Adrenal gland (tissue), 9 donors: ENCODE measurements at regions not wholly inside any gene's neighbourhood (a gene's known extent, or its start where the extent isn't known, plus 50 kb on each side); places are given as distances from the start of the nearest gene placed in this dataset.
"Not testable (repeated sequence)": the region's sequence is repeated elsewhere in the genome, so short reads cannot be mapped to it uniquely, and the experiment has no call there.

Experiments
- DNase-seq, 7 donors: peaks; one replicate each; pipeline ENCODE4 v3.0.0-alpha.2; 2019 to 2020
- H3K27ac ChIP-seq, 5 donors: fragments of 200-600 bp; sonication (generic) in 4 of 5; 1 replicate in 3 of 5; 2 replicates in 2 of 5; pipeline versions ENCODE4 v1.5.1 to v1.8.0; 2016 to 2020; ENCODE audit warnings: mild to moderate bottlenecking in 1 of 5
- H3K27me3 ChIP-seq: fragments of 200-600 bp; 2 replicates; pipeline ENCODE4 v1.8.0; 2021
- H3K36me3 ChIP-seq, 2 donors: fragments of 200-600 bp; replicated peaks in 1 of 2; 1 replicate in 1 of 2; 2 replicates in 1 of 2; pipeline versions ENCODE4 v1.5.1 to v1.8.0; 2018 to 2022
- H3K4me1 ChIP-seq, 2 donors: fragments of 200-600 bp; replicated peaks in 1 of 2; 1 replicate in 1 of 2; 2 replicates in 1 of 2; pipeline versions ENCODE4 v1.5.1 to v1.8.0; 2018 to 2021
- H3K4me3 ChIP-seq, 4 donors: fragments of 200-600 bp; sonication (generic) in 3 of 4; one replicate each; pipeline ENCODE4 v1.5.1; 2016 to 2018
- H3K9me3 ChIP-seq, 3 donors: fragments of 200-600 bp; sonication (generic) in 1 of 3; replicated peaks in 1 of 3; 1 replicate in 2 of 3; 2 replicates in 1 of 3; pipeline versions ENCODE4 v1.5.1 to v1.8.0; 2016 to 2021
- POLR2A ChIP-seq, 2 donors: fragments of 450-650 bp; IDR thresholded peaks; one replicate each; pipeline ENCODE4 v1.6.1; 2017; ENCODE audit warnings: antibody characterized with exemption in 2 of 2, mild to moderate bottlenecking in 2 of 2, moderate library complexity in 1 of 2
- WGBS, 4 donors: extraction: QIAGEN DNeasy Blood & Tissue Kit in 2 of 4; methylation state at CpG; one replicate each; pipeline versions ENCODE4 v1.1.5 to v1.1.7; 2013 to 2017; 5-methylcytosine and 5-hydroxymethylcytosine counted together
- intact Hi-C, 2 donors: fragments of 100-400 bp; cut with DNase I; formaldehyde crosslinking; loops; one replicate each; pipeline versions ENCODE4 v1.14.1 to v1.15.0; 2022 to 2023
- TF ChIP-seq, protein P1 (sequence below), 6 experiments: fragments of 450-650 bp in 4 of 6; fragments of 200-600 bp in 2 of 6; sonication (generic) in 1 of 6; IDR thresholded peaks; 1 replicate in 5 of 6; 2 replicates in 1 of 6; pipeline versions ENCODE4 v1.5.1 to v1.8.0; 2016 to 2021; ENCODE audit warnings: antibody characterized with exemption in 6 of 6, mild to moderate bottlenecking in 2 of 6, moderate library complexity in 1 of 6
- donor health status: healthy with polysubstance abuse.
- donor health status: Bipolar disorder and iron deficiency.
- donor health status: DM: yes; HTN: yes; CAD: no.
- donor health status: DM: no; HTN: no; CAD: no.
- donor health status: DM: no; HTN: no; CAD: no.

DNA sequence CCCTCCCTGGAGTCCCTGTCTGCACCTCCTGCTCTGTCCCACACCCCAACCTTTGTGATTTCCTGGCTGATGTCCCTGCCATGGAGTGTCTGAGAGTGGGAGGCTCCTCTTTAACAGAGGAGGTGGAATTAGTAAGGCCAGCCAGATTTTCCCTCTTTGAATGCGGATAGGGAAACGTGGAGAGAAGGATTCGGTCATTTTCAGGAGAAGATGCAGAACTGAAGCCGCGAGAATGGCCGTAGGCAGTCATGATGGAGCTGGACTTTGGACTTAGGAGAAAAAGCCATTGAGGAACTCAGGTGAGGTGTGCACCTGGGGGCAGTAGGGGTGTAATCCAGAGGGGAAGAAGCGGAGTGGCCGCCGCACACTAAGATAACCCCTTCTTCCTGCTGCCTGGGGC lies 138.1 kb upstream of the ATP10A start:
- no peaks in the 10 kb centered on the region for H3K27me3 ChIP-seq
- no peaks in the 10 kb centered on the region for H3K9me3 ChIP-seq
- H3K4me1 ChIP-seq = no peaks in the 10 kb centered on the region
- 87 to 94% (median 91%) methylated on average over 9 of the region's 9 CpGs for WGBS, 4 donors
- intact Hi-C loops = no loop called here
- H3K4me3 ChIP-seq = no peak overlapping the region
- DNase-seq = peak in 1 of 7 donors; percentile 23
- H3K27ac ChIP-seq = no peak overlapping the region
- TF ChIP-seq, protein P1, sequence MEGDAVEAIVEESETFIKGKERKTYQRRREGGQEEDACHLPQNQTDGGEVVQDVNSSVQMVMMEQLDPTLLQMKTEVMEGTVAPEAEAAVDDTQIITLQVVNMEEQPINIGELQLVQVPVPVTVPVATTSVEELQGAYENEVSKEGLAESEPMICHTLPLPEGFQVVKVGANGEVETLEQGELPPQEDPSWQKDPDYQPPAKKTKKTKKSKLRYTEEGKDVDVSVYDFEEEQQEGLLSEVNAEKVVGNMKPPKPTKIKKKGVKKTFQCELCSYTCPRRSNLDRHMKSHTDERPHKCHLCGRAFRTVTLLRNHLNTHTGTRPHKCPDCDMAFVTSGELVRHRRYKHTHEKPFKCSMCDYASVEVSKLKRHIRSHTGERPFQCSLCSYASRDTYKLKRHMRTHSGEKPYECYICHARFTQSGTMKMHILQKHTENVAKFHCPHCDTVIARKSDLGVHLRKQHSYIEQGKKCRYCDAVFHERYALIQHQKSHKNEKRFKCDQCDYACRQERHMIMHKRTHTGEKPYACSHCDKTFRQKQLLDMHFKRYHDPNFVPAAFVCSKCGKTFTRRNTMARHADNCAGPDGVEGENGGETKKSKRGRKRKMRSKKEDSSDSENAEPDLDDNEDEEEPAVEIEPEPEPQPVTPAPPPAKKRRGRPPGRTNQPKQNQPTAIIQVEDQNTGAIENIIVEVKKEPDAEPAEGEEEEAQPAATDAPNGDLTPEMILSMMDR (IDR thresholded peaks at IDR 0.05) = no peak
- TF ChIP-seq POLR2A (IDR thresholded peaks at IDR 0.05) = no peak
- H3K36me3 ChIP-seq = no peaks in the 10 kb centered on the region

DNA sequence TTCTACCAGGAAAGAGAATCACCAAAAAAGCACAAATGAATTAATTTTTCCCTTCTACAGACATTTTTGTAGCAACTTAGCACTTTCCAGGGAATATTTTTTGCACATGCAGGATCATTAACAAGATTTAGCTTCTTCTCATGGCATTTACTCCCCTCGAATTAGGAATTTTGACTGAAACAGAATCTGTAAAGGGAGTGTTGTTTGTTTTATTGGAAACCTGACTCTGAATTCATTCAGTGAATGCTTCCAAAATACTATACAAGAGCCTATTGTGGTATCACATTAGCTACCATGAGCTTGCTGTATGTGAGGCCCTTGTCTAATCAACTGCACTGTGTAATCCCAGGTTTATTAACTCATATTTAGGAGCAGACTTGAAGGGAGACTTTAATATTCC lies 130.4 kb upstream of the ATP10A start:
- intact Hi-C loops = no loop called here
- TF ChIP-seq POLR2A (IDR thresholded peaks at IDR 0.05) = no peak
- TF ChIP-seq, protein P1 (IDR thresholded peaks at IDR 0.05) = no peak
- 50 to 61% (median 57%) methylated on average over 1 of the region's 1 CpG for WGBS, 4 donors
- no peak for DNase-seq
- no peak overlapping the region for H3K27ac ChIP-seq
- H3K4me3 ChIP-seq = no peak overlapping the region
- H3K4me1 ChIP-seq = no peaks in the 10 kb centered on the region
- H3K9me3 ChIP-seq = no peaks in the 10 kb centered on the region
- no peaks in the 10 kb centered on the region for H3K27me3 ChIP-seq
- H3K36me3 ChIP-seq = no peaks in the 10 kb centered on the region

DNA sequence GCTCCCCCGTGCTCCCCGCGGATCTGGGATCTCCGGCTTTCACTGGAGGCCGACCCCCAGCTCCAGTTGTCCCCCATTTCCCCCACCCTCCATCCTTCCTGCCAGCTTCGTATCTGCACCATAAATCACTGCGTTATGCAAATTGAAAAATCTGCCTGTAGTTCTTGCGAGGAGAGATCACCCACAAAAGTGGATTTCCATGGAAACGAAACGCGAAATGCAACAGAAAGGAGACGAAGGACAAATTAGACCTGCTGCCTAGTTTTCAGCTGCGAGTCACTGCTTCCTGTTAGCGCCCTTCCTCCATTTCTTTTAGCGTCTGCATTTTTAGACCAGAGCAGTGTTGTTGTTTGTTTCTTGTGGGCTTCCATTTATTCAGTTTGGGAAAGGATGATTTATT lies 127.1 kb upstream of the ATP10A start:
- DNase-seq = no peak
- no peaks in the 10 kb centered on the region for H3K9me3 ChIP-seq
- H3K27ac ChIP-seq = no peak overlapping the region
- H3K4me1 ChIP-seq = no peaks in the 10 kb centered on the region
- no peak overlapping the region for H3K4me3 ChIP-seq
- TF ChIP-seq POLR2A (IDR thresholded peaks at IDR 0.05) = no peak
- TF ChIP-seq, protein P1 (IDR thresholded peaks at IDR 0.05) = no peak
- WGBS, 4 donors = 82 to 86% (median 85%) methylated on average over 15 of the region's 15 CpGs
- intact Hi-C loops = no loop called here
- H3K36me3 ChIP-seq = no peaks in the 10 kb centered on the region
- H3K27me3 ChIP-seq = no peaks in the 10 kb centered on the region

- intact Hi-C loops = no loop called here
- 89 to 94% (median 91%) methylated on average over 24 to 25 of the region's 25 CpGs for WGBS, 4 donors
- H3K27ac ChIP-seq = no peak overlapping the region
- no peak for DNase-seq
- no peaks in the 10 kb centered on the region for H3K27me3 ChIP-seq
- H3K4me1 ChIP-seq = no peaks in the 10 kb centered on the region
- no peak overlapping the region for H3K4me3 ChIP-seq
- no peaks in the 10 kb centered on the region for H3K36me3 ChIP-seq
- TF ChIP-seq, protein P1 (IDR thresholded peaks at IDR 0.05) = no peak
- no peak for TF ChIP-seq POLR2A (IDR thresholded peaks at IDR 0.05)
- H3K9me3 ChIP-seq = no peaks in the 10 kb centered on the region
Measured at GRCh38 chr15:25989327-25989726, 126.2 kb upstream of the ATP10A start.

- H3K36me3 ChIP-seq, H3K9me3 ChIP-seq, H3K27me3 ChIP-seq, DNase-seq, H3K4me1 ChIP-seq, intact Hi-C loops, H3K27ac ChIP-seq, H3K4me3 ChIP-seq: not testable (repeated sequence)
- WGBS, 4 donors = 82 to 91% (median 86%) methylated on average over 9 of the region's 9 CpGs
Measured at GRCh38 chr15:25988716-25989115, 125.6 kb upstream of the ATP10A start.
